HG03469 (cell line): ENCODE measurements at regions not wholly inside any gene's neighbourhood (a gene's known extent, or its start where the extent isn't known, plus 50 kb on each side); places are given as distances from the start of the nearest gene placed in this dataset.

Experiments
- ATAC-seq: cut with Tn5 transposase; IDR thresholded peaks from one replicate; pipeline ENCODE4 v1.9.1; 2021; ENCODE audit warnings: mild to moderate bottlenecking, moderate library complexity, moderate number of reproducible peaks; ENCODE audit not compliant: unreplicated experiment

DNA sequence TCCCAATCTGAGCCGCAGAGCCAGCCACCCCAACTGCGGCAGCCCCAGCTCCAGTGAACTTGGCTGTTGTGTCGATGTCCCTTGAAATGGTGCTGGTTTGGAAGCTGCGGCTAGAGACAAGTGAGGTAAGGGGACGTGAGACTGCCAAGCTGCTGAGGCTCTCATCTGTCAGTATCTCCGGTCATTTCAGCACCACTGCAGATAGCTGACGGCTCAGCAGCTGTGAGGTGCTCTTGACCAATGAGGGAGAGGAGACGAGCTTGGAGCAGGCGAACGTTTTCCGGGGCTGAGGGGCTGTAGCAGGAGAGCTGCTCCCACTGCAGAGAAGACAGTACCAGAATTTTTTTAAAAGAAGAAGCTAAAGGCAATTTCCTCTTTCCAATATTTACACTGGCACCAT, 175.5 kb upstream of the CASK start:
- ATAC-seq, result no peak

DNA sequence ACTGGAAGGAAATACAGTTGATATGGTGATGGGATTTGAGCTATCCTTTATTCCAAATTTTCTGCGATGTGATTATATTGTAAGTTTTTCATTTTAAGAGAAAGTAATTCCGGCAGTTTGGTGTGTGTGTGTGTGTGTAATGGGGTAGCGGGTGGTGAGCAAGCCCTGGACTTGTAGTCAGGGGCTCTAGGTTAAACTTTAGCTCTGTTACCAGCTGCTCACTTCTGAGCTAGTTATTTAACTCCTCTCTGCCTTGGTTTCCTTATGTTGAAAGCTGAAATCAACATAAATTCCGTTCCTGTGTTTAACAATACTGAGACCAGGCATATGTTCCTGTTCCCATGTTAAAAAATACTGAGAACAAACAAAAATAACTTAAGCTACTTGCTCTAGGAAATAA, 174.1 kb upstream of the CASK start:
- no peak for ATAC-seq

DNA sequence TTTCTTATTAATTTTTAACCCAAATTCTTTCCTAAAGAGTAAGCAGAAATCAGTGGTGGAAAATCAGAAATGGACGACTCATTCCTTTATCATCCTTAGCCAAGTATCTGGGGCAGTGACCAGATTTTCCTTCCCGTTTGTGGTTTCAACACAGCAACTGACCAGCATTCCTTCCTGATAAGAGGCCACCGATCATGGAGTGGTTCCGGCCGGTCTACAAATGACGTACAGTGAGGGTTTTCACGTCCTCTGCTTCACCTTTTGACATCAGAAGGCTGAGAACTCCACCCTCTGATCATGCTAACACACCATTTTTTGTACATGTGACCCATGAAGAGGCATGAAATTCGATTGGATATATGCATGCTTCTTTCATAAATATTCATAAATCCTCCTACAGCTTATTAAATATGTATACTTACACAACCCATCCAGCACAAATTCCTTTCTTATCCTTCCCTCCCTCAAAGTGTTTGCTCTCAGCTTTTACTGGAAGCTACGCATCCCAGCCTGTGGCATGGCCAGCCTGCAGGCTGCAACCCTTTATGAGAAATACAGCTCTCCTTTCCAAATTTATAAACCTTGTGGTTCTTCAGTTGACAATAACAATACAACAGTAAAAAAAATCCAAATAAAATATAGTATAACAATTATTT, 173.0 kb upstream of the CASK start:
- no peak for ATAC-seq

DNA sequence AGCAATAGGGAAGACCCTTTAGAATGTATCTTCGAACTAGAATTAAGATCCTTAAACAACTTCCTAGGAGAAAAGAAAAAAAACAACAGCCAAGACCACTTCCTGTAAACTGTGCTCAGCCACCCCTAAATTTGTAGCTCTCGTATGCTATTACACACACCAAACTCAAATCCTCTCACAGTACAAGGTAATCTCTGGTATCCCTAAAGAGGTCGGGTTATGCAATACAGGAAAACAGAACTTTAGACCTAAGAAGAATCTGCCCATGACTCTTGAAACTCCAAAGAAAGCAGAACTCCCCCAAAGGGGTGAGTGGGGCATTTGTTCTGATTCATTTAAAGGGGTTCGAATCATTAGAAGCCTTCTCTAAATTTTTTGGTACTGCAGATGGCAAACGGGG, 170.9 kb upstream of the CASK start:
- no peak for ATAC-seq

DNA sequence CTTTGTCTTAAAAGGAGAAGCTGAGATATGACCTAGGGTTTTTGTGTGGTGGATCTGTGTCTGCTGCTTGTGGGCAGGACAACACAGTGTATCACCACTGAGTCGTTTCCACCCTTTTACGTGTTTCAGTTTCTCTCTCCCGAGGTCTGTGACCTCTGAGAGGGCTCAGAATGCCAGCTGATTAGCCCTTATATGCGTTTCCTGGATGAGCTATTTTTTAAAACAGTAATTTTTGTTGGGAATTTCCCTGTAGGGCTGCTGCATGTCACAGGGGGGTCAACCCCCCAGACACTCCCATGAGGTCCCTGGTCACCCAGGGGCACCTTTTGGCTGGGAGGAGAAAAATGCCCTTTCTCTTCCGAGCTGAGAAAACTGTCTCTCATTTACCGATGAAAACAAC, 170.4 kb upstream of the CASK start:
- no peak for ATAC-seq

DNA sequence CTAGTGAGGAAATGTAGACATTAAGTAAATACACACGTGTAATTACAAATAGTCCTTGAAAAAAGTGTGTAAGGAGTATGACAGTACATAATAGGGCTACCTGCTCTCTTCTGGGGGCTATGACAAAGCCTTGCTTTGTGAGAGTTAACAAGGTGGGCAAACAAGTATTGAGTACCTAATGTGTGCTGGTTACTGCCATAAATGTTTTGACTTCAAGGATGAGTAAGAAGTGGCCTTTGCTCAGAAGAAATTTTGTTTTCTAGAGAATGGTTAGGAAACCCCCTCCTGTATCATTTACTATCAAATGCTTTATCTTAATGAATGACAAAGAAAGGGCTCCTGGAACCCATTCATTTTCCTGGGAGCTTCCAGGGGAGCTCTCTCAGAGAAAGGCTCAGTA, 167.0 kb upstream of the CASK start:
- ATAC-seq, result no peak

DNA sequence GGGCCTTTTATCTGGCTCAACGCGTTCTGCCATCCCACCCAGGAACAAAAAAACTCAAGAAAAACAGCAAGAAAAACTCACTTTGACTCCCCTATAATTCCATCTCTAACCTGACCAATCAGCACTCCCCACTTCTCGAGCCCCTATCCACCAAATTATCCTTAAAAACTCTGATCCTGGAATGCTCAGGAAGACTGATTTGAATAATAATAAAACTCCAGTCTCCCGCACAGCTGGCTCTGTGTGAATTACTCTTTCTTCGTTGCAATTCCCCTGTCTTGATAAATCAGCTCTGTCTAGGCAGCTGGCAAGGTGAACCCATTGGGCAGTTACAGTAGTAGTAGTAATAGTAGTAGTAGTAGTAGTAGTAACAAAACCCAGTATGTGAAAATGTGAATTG, 165.7 kb upstream of the CASK start:
- ATAC-seq, result no peak

DNA sequence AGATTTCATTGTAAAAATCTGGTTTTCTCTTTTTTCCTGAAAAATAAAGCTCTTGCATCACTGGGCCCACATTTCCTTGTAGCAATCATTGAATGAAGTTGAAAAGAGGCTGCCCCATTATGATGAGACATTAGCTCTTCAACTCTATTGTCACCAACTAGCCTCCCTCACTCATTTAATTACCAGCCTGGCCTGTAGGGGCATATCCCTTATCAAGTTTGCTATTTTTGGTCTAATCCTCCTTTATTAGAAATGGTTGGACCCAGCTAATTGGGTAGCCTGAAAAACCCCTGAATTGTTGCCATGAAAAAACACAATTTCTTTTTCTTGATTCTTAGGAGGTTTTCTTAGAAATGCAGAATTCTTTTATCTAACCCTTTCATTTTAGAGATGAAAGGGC, 164.6 kb upstream of the CASK start:
- no peak for ATAC-seq

DNA sequence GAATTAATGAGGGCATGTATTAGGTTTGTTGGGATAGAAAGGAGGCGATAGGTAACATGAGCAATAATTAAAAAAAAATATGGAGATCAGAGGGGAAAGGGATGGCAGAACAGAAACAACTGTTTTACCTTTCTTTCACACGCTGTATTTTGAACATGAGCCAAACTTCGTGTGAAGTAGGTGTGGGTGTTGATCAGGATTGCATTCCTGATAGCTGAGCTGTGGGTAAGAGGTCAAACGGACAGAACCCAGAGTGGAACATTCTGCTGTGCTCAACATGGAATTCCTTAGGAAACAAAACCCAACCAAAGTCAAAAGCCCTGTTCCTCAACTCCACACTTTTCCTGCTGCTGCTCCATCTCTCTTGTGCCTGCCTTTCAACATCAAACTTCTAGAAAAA, 162.5 kb upstream of the CASK start:
- no peak for ATAC-seq

DNA sequence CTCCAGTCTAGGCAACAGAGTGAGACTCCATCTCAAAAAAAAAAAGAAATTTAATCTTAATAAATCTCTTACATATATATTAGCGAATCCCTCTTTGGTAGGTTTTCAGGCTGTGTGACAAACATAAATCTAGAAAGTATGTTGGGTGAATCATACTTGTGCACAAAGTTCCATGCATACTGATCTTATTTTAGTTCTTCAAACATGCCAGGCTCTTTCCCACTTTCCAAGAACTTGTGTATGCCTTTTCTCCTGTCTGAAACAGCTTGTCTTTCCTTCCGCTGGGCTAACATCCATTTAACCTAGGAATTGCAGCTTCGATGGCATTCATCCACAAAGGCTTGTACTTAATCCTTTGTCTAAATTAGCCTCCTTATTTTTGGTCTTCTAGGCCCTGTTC, 156.6 kb upstream of the CASK start:
- no peak for ATAC-seq

DNA sequence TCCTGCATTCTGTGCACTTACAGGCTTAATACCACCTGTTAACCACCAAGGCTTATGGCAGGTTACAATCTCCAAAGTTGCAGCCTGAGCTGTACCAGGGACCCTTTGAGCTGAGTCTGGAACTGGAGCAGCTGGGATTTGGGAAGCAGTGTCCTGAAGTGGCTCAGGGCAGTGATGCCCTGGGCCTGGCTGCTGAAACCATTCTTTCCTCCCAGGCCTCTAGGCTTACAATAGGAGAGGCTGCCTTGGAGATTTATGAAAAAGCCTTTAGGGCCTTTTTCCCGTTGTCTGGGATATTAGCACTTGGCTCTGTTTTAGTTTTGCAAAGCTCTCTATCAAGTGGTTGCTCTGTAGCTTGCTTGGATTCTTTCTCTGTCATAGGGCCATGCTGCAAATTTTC, 154.3 kb upstream of the CASK start:
- no peak for ATAC-seq

DNA sequence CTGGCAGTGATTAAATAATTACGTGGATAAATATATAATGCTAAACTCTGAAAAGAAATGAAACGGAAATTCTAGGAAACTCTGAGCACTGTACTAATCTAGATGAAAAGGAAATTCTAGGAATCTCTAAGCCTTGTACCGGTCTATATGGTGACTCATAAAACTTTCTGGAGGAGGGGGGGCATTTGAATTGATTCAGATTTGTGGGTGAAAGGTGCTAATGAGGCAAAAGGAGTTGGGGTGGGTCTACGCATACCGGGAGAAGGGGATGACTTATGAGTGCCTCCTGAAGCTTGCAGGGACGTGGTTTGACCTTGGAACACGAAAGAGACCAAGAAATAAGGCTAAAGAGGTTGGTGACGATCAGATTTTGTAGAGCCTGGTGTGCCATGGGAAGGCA, 151.7 kb upstream of the CASK start:
- ATAC-seq, result no peak

DNA sequence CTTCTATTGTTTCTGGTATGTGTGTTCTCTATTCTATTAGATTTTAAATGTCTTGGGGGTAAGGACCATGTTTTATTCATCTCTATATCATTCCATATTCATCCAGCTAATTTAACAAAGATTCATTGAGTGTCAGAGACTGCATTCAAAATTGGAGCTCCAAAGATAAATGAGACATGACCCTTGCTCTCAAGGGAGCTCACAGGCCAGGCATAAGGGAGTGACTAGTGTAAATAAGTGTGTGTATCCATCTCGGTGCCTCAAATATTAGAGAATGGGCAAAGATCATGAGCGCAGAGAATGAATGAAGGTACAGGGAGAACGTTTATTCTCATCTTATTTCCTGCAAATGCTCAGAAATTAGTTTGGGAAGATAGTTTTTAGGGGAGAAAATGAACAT, 150.1 kb upstream of the CASK start:
- ATAC-seq, result no peak

DNA sequence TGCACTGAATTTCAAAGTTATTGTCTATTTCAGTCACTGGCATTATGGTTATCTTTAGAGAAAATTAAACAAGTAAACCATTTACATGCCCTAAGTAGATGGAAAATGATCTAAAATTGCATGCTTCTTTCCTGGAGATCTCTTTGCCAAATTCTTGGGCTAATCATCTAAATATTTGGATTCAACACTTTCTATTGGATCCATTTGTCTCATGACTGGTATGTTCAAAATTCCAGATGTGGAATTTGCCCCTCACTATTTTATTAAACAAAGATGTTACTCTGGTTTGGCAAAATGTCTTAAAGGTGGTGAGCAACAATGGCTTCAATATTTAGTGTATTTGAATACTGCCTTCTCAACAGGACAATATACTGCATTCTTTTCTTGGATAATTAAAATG, 147.5 kb upstream of the CASK start:
- no peak for ATAC-seq

DNA sequence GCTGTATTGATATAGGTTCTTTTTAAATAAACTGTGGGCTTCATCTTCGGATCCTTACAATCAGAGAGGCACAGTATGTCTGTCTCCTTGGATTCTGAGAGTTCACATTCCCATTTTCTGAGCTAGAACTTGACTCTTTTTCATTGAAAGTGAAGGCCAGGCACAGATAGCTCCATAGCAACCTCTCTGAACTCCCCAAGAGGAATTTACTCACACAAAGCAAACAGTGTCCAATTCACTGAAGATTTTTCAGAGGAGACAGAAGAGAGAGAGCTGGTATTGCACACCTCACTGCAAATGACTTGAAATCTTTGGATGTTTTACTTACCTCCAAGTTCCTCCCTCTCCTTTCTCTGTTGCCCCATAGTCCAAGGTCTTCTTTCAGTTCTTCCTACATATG, 130.9 kb upstream of the CASK start:
- ATAC-seq, result no peak

DNA sequence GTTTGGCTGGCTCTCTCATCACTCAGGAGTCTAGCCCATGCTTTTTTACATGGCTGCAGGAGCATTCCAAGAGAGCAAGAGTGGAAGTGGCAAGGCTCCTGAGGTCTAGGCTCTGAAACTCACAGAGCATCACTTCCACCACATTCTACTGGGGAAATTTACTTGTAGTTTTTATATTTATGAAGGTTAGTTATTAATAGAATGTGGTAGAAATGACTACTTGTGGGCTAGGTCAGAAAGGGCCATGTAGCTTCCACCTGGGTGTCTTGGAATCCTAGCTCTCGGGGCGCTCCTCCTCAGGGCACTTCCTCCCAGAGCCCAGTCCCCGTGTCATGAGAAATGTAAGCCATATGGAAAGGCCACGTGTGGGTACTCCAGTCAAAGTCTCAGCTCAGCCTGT, 127.0 kb upstream of the CASK start:
- ATAC-seq, result no peak

DNA sequence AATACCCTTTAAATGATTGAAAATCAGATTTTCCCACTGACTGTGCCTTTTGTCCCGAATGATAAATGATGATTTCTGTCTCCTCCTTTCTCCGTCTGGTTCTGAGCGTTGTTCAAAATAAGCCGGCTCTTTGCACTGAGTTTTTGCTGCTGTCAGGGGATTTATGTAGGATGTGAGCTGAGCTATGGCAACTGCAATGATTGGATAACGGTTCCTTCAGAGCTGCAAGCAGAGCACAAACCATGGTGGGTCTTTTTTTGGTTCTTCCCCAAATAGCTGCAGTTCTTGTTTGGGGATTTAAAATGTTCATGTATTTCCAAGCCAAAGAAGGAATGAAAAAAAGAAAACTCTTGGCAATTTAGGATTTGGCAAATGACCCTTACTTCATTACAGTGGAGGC, 124.5 kb upstream of the CASK start:
- no peak for ATAC-seq

DNA sequence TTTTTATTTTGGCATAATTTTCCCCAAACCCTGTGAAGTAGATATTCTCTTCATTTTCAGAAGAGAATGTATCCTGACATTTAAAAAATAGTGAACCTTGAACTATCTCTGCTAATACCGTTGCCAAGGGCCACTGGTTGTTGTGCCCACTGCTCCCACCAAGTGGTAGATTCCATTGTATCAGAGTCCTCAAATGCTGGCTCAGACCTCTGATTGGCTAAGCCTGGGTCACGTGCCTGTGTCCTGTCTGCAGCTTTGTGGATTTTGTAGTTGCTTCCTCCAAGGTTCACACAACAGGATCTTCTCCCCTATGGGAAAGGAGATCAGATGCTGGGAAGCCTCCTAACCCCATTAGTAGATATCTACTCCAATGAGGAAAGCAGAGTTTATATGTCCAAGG, 104.8 kb upstream of the CASK start:
- ATAC-seq, result no peak

DNA sequence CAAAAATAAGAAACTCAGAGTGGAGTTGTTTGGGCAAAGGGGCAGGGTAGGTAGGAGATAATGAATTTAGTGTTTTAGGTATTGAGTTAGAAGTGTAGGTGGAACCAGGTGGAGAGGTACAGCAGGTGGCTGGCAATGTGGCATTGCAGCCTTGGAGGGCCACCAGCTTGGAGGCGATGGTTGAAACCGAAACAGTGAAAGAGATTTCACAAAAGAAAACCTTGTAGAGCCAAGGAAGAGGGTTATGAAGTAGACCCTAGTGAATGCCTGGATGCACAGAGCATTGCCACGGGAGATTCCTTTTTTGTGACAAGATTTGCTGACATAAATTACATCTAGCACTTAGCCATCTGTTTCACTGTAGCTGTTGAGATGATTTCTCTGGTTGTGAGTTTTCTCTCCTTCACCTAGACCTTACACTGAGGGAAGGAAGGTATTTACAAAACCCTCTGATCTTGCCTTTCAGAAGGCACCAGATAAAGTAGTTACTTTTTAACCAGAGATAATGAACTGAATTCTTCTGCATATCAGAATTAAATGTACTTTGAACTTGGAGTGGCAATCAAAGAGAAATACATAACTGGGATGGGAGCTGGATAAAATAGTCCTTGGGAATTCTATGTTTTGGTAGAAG, 104.1 kb upstream of the CASK start:
- ATAC-seq, result no peak

DNA sequence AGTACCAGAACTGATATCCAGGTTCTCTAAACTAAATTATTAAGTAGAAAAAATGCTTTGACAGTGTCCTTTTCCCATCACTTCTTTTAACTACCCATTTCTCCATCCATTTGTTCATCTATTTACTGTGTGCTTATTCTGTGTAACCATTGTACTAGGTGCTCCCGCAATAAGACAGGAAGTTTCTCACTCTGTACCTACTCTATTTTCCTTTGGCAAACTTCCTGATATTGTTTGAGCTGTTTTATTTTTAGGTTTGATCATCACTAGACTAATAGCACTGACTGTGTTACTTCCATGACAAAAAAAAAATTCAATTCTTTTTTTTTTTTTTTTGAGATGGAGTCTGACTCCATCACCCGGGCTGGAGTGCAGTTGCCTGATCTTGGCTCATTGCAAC, 102.5 kb upstream of the CASK start:
- ATAC-seq, result no peak

DNA sequence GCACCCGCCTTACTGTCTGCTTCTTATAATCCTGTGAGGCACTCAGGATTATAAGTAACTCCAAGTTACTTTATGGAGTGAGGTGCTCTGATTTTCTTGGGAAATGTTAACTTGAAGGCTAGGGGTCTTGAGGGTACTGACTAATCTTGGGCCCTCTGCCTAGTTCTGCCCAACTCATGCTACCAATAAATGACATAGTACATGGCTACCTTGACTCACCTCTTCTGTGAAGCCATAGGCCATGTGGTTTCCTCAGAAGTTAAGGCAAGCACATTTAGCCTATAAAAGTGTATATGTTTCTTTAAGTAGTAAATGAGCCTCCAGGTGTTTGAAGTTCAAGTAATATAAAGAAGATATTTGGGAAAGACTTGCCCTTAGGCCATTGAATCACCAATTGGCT, 99.8 kb upstream of the CASK start:
- ATAC-seq, result no peak

DNA sequence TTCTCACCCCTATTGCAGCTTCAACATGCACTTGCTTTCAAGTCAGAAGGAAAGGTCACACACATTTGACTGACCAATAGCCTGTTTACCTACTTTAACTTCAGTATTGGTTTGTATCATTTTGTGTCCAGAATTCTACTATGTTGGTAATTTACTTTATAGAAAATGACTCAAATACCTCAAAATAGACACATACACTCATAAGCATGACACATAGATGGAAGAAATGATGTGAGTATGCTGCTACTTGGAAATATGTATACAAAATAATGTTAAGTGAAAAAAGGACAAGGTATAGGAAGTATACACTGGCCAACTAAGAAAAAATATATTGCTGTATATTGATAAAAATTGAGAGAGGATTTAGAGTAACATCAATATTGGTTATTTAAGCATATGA, 98.8 kb upstream of the CASK start:
- no peak for ATAC-seq

DNA sequence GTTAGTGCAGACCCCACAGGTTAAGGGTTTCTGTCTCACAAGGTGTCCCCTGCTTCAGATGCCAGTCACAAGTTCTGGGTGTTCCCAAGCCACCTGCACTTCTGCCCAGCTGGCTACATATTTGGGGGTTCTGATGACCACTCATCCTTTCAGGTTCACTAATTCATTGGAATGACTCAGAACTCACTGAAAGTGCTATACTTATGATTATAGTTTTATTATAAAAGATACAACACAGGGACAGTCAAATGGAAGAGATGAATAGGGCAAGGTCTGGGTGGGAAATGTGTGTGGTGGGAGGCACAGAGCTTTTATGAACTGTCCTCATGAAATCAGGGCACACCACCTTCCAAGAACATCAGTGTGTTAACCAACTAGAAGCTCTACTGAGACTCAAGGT, 97.7 kb upstream of the CASK start:
- no peak for ATAC-seq
